OCI-LY3 (cell line): ENCODE measurements at regions not wholly inside any gene's neighbourhood (a gene's known extent, or its start where the extent isn't known, plus 50 kb on each side); places are given as distances from the start of the nearest gene placed in this dataset.

Experiments
- H2AFZ ChIP-seq: fragments of 200-600, 300-600 bp; shearing (Covaris generic); 2 replicates; pipeline ENCODE4 v1.6.0; 2014; ENCODE audit warnings: antibody characterized with exemption, low read depth, low read length
- H3K27ac ChIP-seq: fragments of 200-600, 300-600 bp; sonication (generic); 2 replicates; pipeline ENCODE4 v1.5.1; 2014; ENCODE audit warnings: mild to moderate bottlenecking, low read length, moderate library complexity, mixed read lengths
- H3K27me3 ChIP-seq: fragments of 200-600, 300-600 bp; sonication (generic); 2 replicates; pipeline ENCODE4 v1.6.1; 2014; ENCODE audit warnings: low read depth, low read length, mixed read lengths
- H3K36me3 ChIP-seq: fragments of 200-600, 300-600 bp; sonication (generic); replicated peaks from 2 replicates; pipeline ENCODE3; 2014; ENCODE audit warnings: low read depth, low read length, mixed read lengths
- H3K4me1 ChIP-seq: fragments of 300-600, 200-600 bp; sonication (generic); 2 replicates; pipeline ENCODE4 v1.6.1; 2014; ENCODE audit warnings: low read length, mixed read lengths
- H3K4me2 ChIP-seq: fragments of 200-600, 300-600 bp; sonication (generic); 2 replicates; pipeline ENCODE4 v1.6.1; 2014; ENCODE audit warnings: low read length, mixed read lengths
- H3K4me3 ChIP-seq: fragments of 300-600, 200-600 bp; sonication (generic); 2 replicates; pipeline ENCODE4 v1.5.1; 2014; ENCODE audit warnings: antibody characterized with exemption, mild to moderate bottlenecking, low read length, moderate library complexity
- H3K79me2 ChIP-seq: fragments of 300-600, 200-600 bp; shearing (Covaris generic); 2 replicates; pipeline ENCODE4 v1.6.1; 2014; ENCODE audit warnings: mild to moderate bottlenecking, low read length, mixed read lengths
- H3K9ac ChIP-seq: fragments of 300-600, 200-600 bp; shearing (Covaris generic); 2 replicates; pipeline ENCODE4 v1.6.0; 2014; ENCODE audit warnings: mild to moderate bottlenecking, low read length, moderate library complexity
- H3K9me3 ChIP-seq: fragments of 200-600, 300-600 bp; shearing (Covaris generic); 2 replicates; pipeline ENCODE4 v1.6.1; 2014; ENCODE audit warnings: low read length, mixed read lengths; ENCODE audit not compliant: insufficient read depth
- H4K20me1 ChIP-seq: fragments of 200-600, 300-600 bp; sonication (generic); 2 replicates; pipeline ENCODE4 v1.6.1; 2016; ENCODE audit warnings: low read length, mixed read lengths; ENCODE audit not compliant: insufficient read depth
- EZH2phosphoT487 ChIP-seq: fragments of 200-600 bp; shearing (Covaris generic); IDR thresholded peaks from 2 replicates; pipeline ENCODE4 v1.6.1; 2018; ENCODE audit warnings: antibody characterized with exemption, mixed run types, low read depth
- TF ChIP-seq, protein P1 (sequence below): fragments of 200-600, 300-600 bp; sonication (generic); IDR thresholded peaks from 2 replicates; pipeline ENCODE4 v1.5.1; 2014; ENCODE audit warnings: antibody characterized with exemption, low read length, low read depth

DNA sequence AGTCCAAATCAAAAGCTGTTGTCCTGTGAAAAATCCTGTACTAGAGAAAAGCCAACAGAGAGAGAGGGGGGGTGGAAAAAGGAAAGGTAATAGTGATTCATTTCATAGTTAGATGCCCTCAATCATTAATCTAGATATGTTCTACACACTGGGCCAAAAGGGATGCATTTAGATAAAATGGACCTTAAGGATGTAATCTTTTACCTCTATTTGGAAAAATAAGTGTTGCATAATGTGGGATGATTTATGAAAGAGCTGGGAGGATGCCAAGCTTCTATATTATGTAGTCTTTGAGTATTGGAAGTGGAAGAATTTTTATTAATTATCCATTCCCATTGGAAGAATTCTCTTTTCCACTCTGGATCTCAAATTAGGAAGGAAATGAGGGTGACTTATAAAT, 480.5 kb upstream of the ZEB2 start:
- H3K36me3 ChIP-seq, result no peaks in the 10 kb centered on the region
- TF ChIP-seq EZH2phosphoT487, result no peak
- TF ChIP-seq, protein P1, sequence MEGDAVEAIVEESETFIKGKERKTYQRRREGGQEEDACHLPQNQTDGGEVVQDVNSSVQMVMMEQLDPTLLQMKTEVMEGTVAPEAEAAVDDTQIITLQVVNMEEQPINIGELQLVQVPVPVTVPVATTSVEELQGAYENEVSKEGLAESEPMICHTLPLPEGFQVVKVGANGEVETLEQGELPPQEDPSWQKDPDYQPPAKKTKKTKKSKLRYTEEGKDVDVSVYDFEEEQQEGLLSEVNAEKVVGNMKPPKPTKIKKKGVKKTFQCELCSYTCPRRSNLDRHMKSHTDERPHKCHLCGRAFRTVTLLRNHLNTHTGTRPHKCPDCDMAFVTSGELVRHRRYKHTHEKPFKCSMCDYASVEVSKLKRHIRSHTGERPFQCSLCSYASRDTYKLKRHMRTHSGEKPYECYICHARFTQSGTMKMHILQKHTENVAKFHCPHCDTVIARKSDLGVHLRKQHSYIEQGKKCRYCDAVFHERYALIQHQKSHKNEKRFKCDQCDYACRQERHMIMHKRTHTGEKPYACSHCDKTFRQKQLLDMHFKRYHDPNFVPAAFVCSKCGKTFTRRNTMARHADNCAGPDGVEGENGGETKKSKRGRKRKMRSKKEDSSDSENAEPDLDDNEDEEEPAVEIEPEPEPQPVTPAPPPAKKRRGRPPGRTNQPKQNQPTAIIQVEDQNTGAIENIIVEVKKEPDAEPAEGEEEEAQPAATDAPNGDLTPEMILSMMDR, result no peak
- H4K20me1 ChIP-seq, result no peaks in the 10 kb centered on the region
- no peak overlapping the region for H3K27ac ChIP-seq
- H3K4me1 ChIP-seq, result no peaks in the 10 kb centered on the region
- no peak overlapping the region for H2AFZ ChIP-seq
- no peaks in the 10 kb centered on the region for H3K79me2 ChIP-seq
- H3K4me3 ChIP-seq, result no peak overlapping the region
- H3K9me3 ChIP-seq, result no peaks in the 10 kb centered on the region
- no peaks in the 10 kb centered on the region for H3K27me3 ChIP-seq
- no peak overlapping the region for H3K4me2 ChIP-seq
- no peak overlapping the region for H3K9ac ChIP-seq

GRCh38 chr2:144999936-145000335, 480.0 kb upstream of the ZEB2 start:
- no peaks in the 10 kb centered on the region for H3K27me3 ChIP-seq
- no peaks in the 10 kb centered on the region for H3K36me3 ChIP-seq
- H3K9me3 ChIP-seq, result no peaks in the 10 kb centered on the region
- no peak overlapping the region for H3K9ac ChIP-seq
- TF ChIP-seq, protein P1, result no peak
- no peak for TF ChIP-seq EZH2phosphoT487
- H3K4me3 ChIP-seq, result no peak overlapping the region
- no peaks in the 10 kb centered on the region for H3K79me2 ChIP-seq
- H3K4me2 ChIP-seq, result no peak overlapping the region
- no peaks in the 10 kb centered on the region for H4K20me1 ChIP-seq
- no peaks in the 10 kb centered on the region for H3K4me1 ChIP-seq
- H2AFZ ChIP-seq, result no peak overlapping the region
- H3K27ac ChIP-seq, result no peak overlapping the region

DNA sequence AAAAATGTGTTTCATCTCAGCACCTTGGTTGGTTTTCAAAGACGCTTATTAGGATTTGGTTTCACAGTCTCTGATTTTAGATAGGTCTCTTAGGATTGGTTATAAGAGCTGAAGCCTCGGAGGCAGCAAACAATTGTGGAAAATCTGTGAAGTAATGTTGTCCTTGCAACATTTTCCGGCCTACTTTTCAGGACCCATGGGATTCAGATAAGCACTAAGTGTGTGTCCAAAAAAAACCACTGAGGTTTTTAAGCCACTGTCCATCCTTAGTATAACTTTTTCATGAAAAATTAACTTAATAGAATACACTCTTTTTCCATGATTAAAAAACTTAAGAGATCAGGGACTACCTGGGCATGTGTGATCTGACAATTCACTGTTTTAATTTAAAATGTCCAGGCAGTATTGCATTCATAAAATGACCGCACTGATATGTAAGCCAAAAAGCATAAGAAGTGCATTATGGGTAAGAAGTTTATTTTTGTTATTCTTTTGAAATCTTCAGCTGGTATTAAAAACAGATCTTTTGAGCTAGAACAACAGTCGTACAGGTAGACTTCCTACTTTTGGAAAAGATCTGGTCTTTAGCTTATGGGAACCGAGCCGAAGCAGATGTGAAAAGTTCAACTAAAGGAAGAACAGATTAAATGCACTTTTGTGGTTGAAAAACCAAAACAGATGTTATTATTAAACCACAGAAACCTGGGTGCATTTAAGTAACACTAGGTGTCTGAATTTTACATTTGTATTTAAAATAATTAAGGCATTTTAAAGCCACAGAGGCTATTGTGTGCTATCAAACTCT, 479.4 kb upstream of the ZEB2 start:
- Histone ChIP-seq H3K9me3 (no peaks in the 10 kb centered on the region), H3K27me3 (no peaks in the 10 kb centered on the region), H3K36me3 (no peaks in the 10 kb centered on the region), H3K4me3 (no peak overlapping the region), H3K9ac (no peak overlapping the region), H3K27ac (no peak overlapping the region), H4K20me1 (no peaks in the 10 kb centered on the region), H2AFZ (no peak overlapping the region), H3K4me1 (no peaks in the 10 kb centered on the region), H3K4me2 (no peak overlapping the region), H3K79me2 (no peaks in the 10 kb centered on the region)
- TF ChIP-seq EZH2phosphoT487, result no peak
- TF ChIP-seq, protein P1, result no peak

DNA sequence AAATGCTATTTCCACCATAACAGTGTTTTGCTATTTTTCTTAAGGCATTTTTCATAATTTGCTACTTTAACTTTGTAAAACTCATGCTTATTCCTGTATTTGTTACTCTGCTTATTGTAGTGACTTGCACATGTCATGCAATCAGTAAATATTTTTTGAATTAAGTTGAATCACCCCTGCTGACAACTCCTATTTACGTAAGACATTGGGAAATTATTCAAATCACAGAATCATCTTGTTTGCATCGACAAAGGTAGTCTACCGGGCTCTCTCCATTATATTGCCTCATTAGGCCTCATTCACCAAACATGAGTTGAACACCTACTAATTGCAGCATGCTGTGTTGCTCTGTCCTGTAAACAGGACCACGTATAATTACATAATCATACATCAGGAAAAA, 478.5 kb upstream of the ZEB2 start:
- Histone ChIP-seq H3K4me3 (no peak overlapping the region), H3K9ac (no peak overlapping the region), H3K4me1 (no peaks in the 10 kb centered on the region), H3K9me3 (no peaks in the 10 kb centered on the region), H4K20me1 (no peaks in the 10 kb centered on the region), H3K27me3 (no peaks in the 10 kb centered on the region), H2AFZ (no peak overlapping the region), H3K27ac (no peak overlapping the region), H3K36me3 (no peaks in the 10 kb centered on the region), H3K79me2 (no peaks in the 10 kb centered on the region), H3K4me2 (no peak overlapping the region)
- TF ChIP-seq, protein P1, result no peak
- TF ChIP-seq EZH2phosphoT487, result no peak
